ENCODE measurements at regions not wholly inside any gene's neighbourhood (a gene's known extent, or its start where the extent isn't known, plus 50 kb on each side); places are given as distances from the start of the nearest gene placed in this dataset.
"Not testable (repeated sequence)": the region's sequence is repeated elsewhere in the genome, so short reads cannot be mapped to it uniquely, and the experiment has no call there.

- H3K79me2 ChIP-seq (ENCODE audit: control insufficient read depth, insufficient read depth, low read length): no peaks in the 10 kb centered on the region
- TF ChIP-seq MAX (IDR thresholded peaks at IDR 0.05; ENCODE audit: insufficient read depth, insufficient read length) (no peak), EZH2 (IDR thresholded peaks at IDR 0.05; ENCODE audit: borderline replicate concordance, low read depth, low read length, severe bottlenecking) (no peak), GATA2 (IDR thresholded peaks at IDR 0.05; ENCODE audit: insufficient read depth, insufficient read length, low read depth, low read length) (no peak), MYC (IDR thresholded peaks at IDR 0.05; ENCODE audit: low read depth, low read length) (no peak), POLR2AphosphoS5 (IDR thresholded peaks at IDR 0.05; ENCODE audit: insufficient read depth, low read depth, low read length) (no peak), FOS (IDR thresholded peaks at IDR 0.05; ENCODE audit: borderline replicate concordance, insufficient read depth, low read length) (no peak), CTCF (IDR thresholded peaks at IDR 0.05; ENCODE audit: extremely low read depth in 1 of 2, insufficient read depth in 1 of 2, low read depth in 1 of 2, low read length in 2 of 2) (no peak), POLR2A (IDR thresholded peaks at IDR 0.05; ENCODE audit: low read depth, low read length) (no peak), JUN (IDR thresholded peaks at IDR 0.05; ENCODE audit: borderline replicate concordance, insufficient read depth, insufficient read length, low read depth) (no peak)
- no peak overlapping the region for H3K4me3 ChIP-seq (replicated peaks in 1 of 3; ENCODE audit: insufficient read depth in 1 of 3, low read depth in 1 of 3, low read length in 3 of 3)
- CTCF ChIA-PET: no interaction called here
- H3K27ac ChIP-seq (ENCODE audit: insufficient read depth, low read depth, low read length): no peak overlapping the region
- no peak overlapping the region for H2AFZ ChIP-seq (ENCODE audit: low read depth, low read length)
- no peaks in the 10 kb centered on the region for H4K20me1 ChIP-seq (replicated peaks; ENCODE audit: control insufficient read depth, extremely low read depth, insufficient read depth, low read length)
- H3K36me3 ChIP-seq (ENCODE audit: control insufficient read depth in 2 of 2, extremely low read depth in 1 of 2, insufficient read depth in 2 of 2, low read length in 2 of 2): no peaks in the 10 kb centered on the region
- no peaks in the 10 kb centered on the region for H3K9me1 ChIP-seq (replicated peaks; ENCODE audit: control insufficient read depth, extremely low read depth, insufficient read depth, low read length)
- no TSS peak for BruUV-seq (replicated peaks)
- no peak overlapping the region for H3K9ac ChIP-seq (replicated peaks; ENCODE audit: extremely low read depth, insufficient read depth, low read length)
- POLR2A ChIA-PET: no interaction called here
- DNase-seq (ENCODE audit: low read depth, low spot score): no peak
- no peak overlapping the region for H3K4me2 ChIP-seq (ENCODE audit: insufficient read depth, low read length)
- intact Hi-C loops (cut with micrococcal nuclease): no loop called here
- dilution Hi-C loops (cut with MboI; ENCODE audit: extremely low pct_ligation_motif_present, low sequenced_read_pairs): no loop called here
- no peaks in the 10 kb centered on the region for H3K4me1 ChIP-seq (ENCODE audit: control insufficient read depth, extremely low read depth, insufficient read depth, low read length)
- no peaks in the 10 kb centered on the region for H3K9me3 ChIP-seq (replicated peaks; ENCODE audit: control insufficient read depth, insufficient read depth, low read length)
- no peak for FAIRE-seq
- H3K27me3 ChIP-seq (ENCODE audit: control insufficient read depth in 2 of 2, insufficient read depth in 2 of 2, low read length in 2 of 2): no peaks in the 10 kb centered on the region
These were observed 70.0 kb upstream of the MAP4K4 start for GRCh38 chr2:101627285-101628029.

- POLR2A ChIA-PET: not testable (repeated sequence)
These were observed 71.7 kb upstream of the MAP4K4 start for GRCh38 chr2:101625814-101626213.

More at GRCh38 chr2:101625814-101626213, 71.7 kb upstream of the MAP4K4 start:
- H3K9me3 ChIP-seq (replicated peaks; ENCODE audit: control insufficient read depth, insufficient read depth, low read length); intact Hi-C loops (cut with micrococcal nuclease); H3K27ac ChIP-seq (ENCODE audit: insufficient read depth, low read depth, low read length); H3K9me1 ChIP-seq (replicated peaks; ENCODE audit: control insufficient read depth, extremely low read depth, insufficient read depth, low read length); H4K20me1 ChIP-seq (replicated peaks; ENCODE audit: control insufficient read depth, extremely low read depth, insufficient read depth, low read length); H3K79me2 ChIP-seq (ENCODE audit: control insufficient read depth, insufficient read depth, low read length); H3K4me1 ChIP-seq (ENCODE audit: control insufficient read depth, extremely low read depth, insufficient read depth, low read length); H3K9ac ChIP-seq (replicated peaks; ENCODE audit: extremely low read depth, insufficient read depth, low read length); BruUV-seq (replicated peaks); H2AFZ ChIP-seq (ENCODE audit: low read depth, low read length); H3K27me3 ChIP-seq (ENCODE audit: control insufficient read depth in 2 of 2, insufficient read depth in 2 of 2, low read length in 2 of 2); H3K4me3 ChIP-seq (replicated peaks in 1 of 3; ENCODE audit: insufficient read depth in 1 of 3, low read depth in 1 of 3, low read length in 3 of 3); H3K4me2 ChIP-seq (ENCODE audit: insufficient read depth, low read length); DNase-seq (ENCODE audit: low read depth, low spot score); H3K36me3 ChIP-seq (ENCODE audit: control insufficient read depth in 2 of 2, extremely low read depth in 1 of 2, insufficient read depth in 2 of 2, low read length in 2 of 2); dilution Hi-C loops (cut with MboI; ENCODE audit: extremely low pct_ligation_motif_present, low sequenced_read_pairs); FAIRE-seq: not testable (repeated sequence)
- CTCF ChIA-PET: interaction anchor here (2.1 kb wide), 1 partner anchor 11 kb away, joined by 6 read pairs; no protein-coding TSS in a partner anchor
